ENCODE measurements at regions not wholly inside any gene's neighbourhood (a gene's known extent, or its start where the extent isn't known, plus 50 kb on each side); places are given as distances from the start of the nearest gene placed in this dataset.
"Not testable (repeated sequence)": the region's sequence is repeated elsewhere in the genome, so short reads cannot be mapped to it uniquely, and the experiment has no call there.

DNA sequence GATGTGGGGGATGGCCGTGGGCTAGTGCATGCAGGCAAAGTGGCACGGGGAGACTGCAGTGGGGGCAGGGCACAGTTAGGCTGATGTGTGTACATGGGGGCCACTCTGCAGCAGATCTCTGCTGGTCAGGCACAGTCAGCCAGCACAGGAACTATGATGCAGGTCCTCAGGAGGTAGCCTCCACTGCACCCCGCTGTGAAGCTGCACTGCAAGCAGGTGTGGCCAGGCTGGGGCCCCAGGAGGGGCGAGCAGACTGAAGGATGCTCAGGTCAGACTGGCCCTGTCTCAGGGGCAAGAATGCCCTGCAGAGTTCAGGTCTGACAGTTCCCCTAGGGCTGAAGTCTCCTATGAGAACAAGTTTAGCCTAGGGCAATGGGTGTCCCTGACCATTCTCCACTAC, 273.8 kb upstream of the FAM240B start:
- not testable (repeated sequence) for TF ChIP-seq SP2 (CRISPR knock-in tag; IDR thresholded peaks at IDR 0.05); BCL6 (CRISPR knock-in tag; IDR thresholded peaks at IDR 0.05); HNRNPUL1 (IDR thresholded peaks at IDR 0.05; ENCODE audit: low read depth, low read length); TAF1 (CRISPR knock-in tag; IDR thresholded peaks at IDR 0.05); FOXK1 (CRISPR knock-in tag; IDR thresholded peaks at IDR 0.05; ENCODE audit: borderline replicate concordance, low read depth)
- TF ChIP-seq, protein P1, sequence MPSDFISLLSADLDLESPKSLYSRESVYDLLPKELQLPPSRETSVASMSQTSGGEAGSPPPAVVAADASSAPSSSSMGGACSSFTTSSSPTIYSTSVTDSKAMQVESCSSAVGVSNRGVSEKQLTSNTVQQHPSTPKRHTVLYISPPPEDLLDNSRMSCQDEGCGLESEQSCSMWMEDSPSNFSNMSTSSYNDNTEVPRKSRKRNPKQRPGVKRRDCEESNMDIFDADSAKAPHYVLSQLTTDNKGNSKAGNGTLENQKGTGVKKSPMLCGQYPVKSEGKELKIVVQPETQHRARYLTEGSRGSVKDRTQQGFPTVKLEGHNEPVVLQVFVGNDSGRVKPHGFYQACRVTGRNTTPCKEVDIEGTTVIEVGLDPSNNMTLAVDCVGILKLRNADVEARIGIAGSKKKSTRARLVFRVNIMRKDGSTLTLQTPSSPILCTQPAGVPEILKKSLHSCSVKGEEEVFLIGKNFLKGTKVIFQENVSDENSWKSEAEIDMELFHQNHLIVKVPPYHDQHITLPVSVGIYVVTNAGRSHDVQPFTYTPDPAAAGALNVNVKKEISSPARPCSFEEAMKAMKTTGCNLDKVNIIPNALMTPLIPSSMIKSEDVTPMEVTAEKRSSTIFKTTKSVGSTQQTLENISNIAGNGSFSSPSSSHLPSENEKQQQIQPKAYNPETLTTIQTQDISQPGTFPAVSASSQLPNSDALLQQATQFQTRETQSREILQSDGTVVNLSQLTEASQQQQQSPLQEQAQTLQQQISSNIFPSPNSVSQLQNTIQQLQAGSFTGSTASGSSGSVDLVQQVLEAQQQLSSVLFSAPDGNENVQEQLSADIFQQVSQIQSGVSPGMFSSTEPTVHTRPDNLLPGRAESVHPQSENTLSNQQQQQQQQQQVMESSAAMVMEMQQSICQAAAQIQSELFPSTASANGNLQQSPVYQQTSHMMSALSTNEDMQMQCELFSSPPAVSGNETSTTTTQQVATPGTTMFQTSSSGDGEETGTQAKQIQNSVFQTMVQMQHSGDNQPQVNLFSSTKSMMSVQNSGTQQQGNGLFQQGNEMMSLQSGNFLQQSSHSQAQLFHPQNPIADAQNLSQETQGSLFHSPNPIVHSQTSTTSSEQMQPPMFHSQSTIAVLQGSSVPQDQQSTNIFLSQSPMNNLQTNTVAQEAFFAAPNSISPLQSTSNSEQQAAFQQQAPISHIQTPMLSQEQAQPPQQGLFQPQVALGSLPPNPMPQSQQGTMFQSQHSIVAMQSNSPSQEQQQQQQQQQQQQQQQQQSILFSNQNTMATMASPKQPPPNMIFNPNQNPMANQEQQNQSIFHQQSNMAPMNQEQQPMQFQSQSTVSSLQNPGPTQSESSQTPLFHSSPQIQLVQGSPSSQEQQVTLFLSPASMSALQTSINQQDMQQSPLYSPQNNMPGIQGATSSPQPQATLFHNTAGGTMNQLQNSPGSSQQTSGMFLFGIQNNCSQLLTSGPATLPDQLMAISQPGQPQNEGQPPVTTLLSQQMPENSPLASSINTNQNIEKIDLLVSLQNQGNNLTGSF (CRISPR knock-in tag; IDR thresholded peaks at IDR 0.05): not testable (repeated sequence)
- TF ChIP-seq, protein P2, sequence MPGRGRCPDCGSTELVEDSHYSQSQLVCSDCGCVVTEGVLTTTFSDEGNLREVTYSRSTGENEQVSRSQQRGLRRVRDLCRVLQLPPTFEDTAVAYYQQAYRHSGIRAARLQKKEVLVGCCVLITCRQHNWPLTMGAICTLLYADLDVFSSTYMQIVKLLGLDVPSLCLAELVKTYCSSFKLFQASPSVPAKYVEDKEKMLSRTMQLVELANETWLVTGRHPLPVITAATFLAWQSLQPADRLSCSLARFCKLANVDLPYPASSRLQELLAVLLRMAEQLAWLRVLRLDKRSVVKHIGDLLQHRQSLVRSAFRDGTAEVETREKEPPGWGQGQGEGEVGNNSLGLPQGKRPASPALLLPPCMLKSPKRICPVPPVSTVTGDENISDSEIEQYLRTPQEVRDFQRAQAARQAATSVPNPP (CRISPR knock-in tag; IDR thresholded peaks at IDR 0.05): not testable (repeated sequence)
- TF ChIP-seq, protein P3, sequence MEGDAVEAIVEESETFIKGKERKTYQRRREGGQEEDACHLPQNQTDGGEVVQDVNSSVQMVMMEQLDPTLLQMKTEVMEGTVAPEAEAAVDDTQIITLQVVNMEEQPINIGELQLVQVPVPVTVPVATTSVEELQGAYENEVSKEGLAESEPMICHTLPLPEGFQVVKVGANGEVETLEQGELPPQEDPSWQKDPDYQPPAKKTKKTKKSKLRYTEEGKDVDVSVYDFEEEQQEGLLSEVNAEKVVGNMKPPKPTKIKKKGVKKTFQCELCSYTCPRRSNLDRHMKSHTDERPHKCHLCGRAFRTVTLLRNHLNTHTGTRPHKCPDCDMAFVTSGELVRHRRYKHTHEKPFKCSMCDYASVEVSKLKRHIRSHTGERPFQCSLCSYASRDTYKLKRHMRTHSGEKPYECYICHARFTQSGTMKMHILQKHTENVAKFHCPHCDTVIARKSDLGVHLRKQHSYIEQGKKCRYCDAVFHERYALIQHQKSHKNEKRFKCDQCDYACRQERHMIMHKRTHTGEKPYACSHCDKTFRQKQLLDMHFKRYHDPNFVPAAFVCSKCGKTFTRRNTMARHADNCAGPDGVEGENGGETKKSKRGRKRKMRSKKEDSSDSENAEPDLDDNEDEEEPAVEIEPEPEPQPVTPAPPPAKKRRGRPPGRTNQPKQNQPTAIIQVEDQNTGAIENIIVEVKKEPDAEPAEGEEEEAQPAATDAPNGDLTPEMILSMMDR (CRISPR knock-in tag; IDR thresholded peaks at IDR 0.05): not testable (repeated sequence)
- TF ChIP-seq, protein P4, sequence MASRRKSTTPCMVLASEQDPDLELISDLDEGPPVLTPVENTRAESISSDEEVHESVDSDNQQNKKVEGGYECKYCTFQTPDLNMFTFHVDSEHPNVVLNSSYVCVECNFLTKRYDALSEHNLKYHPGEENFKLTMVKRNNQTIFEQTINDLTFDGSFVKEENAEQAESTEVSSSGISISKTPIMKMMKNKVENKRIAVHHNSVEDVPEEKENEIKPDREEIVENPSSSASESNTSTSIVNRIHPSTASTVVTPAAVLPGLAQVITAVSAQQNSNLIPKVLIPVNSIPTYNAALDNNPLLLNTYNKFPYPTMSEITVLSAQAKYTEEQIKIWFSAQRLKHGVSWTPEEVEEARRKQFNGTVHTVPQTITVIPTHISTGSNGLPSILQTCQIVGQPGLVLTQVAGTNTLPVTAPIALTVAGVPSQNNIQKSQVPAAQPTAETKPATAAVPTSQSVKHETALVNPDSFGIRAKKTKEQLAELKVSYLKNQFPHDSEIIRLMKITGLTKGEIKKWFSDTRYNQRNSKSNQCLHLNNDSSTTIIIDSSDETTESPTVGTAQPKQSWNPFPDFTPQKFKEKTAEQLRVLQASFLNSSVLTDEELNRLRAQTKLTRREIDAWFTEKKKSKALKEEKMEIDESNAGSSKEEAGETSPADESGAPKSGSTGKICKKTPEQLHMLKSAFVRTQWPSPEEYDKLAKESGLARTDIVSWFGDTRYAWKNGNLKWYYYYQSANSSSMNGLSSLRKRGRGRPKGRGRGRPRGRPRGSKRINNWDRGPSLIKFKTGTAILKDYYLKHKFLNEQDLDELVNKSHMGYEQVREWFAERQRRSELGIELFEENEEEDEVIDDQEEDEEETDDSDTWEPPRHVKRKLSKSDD (CRISPR knock-in tag; IDR thresholded peaks at IDR 0.05; ENCODE audit: low read depth): not testable (repeated sequence)
- TF ChIP-seq, protein P5, sequence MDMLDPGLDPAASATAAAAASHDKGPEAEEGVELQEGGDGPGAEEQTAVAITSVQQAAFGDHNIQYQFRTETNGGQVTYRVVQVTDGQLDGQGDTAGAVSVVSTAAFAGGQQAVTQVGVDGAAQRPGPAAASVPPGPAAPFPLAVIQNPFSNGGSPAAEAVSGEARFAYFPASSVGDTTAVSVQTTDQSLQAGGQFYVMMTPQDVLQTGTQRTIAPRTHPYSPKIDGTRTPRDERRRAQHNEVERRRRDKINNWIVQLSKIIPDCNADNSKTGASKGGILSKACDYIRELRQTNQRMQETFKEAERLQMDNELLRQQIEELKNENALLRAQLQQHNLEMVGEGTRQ (IDR thresholded peaks at IDR 0.05; ENCODE audit: low read depth, low read length): not testable (repeated sequence)
- TF ChIP-seq, protein P5 (CRISPR knock-in tag; IDR thresholded peaks at IDR 0.05; ENCODE audit: borderline replicate concordance): not testable (repeated sequence)

Measured in HepG2 (cell line).